GM12865 (cell line): ENCODE measurements at regions not wholly inside any gene's neighbourhood (a gene's known extent, or its start where the extent isn't known, plus 50 kb on each side); places are given as distances from the start of the nearest gene placed in this dataset.

Source experiments
- DNase-seq: peaks from one replicate; pipeline ENCODE4 v3.0.0; 2010; ENCODE audit warnings: low read depth
- H3K4me3 ChIP-seq: 2 replicates; pipeline ENCODE4 v1.5.1; 2011; ENCODE audit warnings: mild to moderate bottlenecking, low read depth, low read length, control low read depth
- CTCF ChIP-seq: IDR thresholded peaks from 2 replicates; pipeline ENCODE4 v1.5.1; 2011; ENCODE audit warnings: low read length, control low read depth, low read depth, inconsistent platforms; ENCODE audit not compliant: insufficient read depth; ENCODE audit errors: missing control alignments

GRCh38 chr20:60473211-60473610, 515.0 kb downstream of the CDH26 start:
- no peak for TF ChIP-seq CTCF
- no peak overlapping the region for H3K4me3 ChIP-seq
- DNase-seq = no peak

- no peak overlapping the region for H3K4me3 ChIP-seq
- TF ChIP-seq CTCF = no peak
- no peak for DNase-seq
Observed at GRCh38 chr20:60474385-60474910, 516.2 kb downstream of the CDH26 start.

- no peak overlapping the region for H3K4me3 ChIP-seq
- no peak for DNase-seq
- TF ChIP-seq CTCF = no peak
Observed at GRCh38 chr20:60476045-60476444, 517.8 kb downstream of the CDH26 start.

GRCh38 chr20:60477958-60478357, 519.7 kb downstream of the CDH26 start:
- TF ChIP-seq CTCF = no peak
- H3K4me3 ChIP-seq = no peak overlapping the region
- no peak for DNase-seq

GRCh38 chr20:60478533-60478932, 520.3 kb downstream of the CDH26 start:
- DNase-seq = no peak
- no peak for TF ChIP-seq CTCF
- no peak overlapping the region for H3K4me3 ChIP-seq

GRCh38 chr20:60480950-60481742, 522.9 kb downstream of the CDH26 start:
- no peak overlapping the region for H3K4me3 ChIP-seq
- TF ChIP-seq CTCF = no peak
- no peak for DNase-seq

- H3K4me3 ChIP-seq = no peak overlapping the region
- no peak for TF ChIP-seq CTCF
- no peak for DNase-seq
Observed at GRCh38 chr20:60481743-60482133, 523.5 kb downstream of the CDH26 start.
